ENCODE measurements at regions not wholly inside any gene's neighbourhood (a gene's known extent, or its start where the extent isn't known, plus 50 kb on each side); places are given as distances from the start of the nearest gene placed in this dataset.

DNA sequence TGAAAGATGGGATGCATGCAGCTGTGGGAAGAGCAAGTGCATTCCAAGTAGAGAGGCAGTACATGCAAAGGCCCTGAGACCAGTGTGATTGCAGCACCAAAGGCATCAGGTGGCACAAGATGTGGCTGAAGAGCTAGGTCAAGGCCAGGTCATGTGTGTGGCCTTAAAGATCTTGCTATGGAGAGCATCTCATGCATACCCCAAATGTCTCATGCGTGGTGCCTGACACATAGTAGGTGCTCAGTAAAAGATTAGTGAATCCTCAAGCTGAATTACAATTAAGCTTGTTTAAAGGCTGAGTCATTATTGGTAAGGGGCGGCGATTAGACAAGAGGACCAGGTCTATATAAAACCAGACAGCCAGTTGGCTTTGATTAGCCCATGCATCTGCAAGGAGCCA lies 336.6 kb downstream of the FGFR2 start:
- TF ChIP-seq, protein P1, sequence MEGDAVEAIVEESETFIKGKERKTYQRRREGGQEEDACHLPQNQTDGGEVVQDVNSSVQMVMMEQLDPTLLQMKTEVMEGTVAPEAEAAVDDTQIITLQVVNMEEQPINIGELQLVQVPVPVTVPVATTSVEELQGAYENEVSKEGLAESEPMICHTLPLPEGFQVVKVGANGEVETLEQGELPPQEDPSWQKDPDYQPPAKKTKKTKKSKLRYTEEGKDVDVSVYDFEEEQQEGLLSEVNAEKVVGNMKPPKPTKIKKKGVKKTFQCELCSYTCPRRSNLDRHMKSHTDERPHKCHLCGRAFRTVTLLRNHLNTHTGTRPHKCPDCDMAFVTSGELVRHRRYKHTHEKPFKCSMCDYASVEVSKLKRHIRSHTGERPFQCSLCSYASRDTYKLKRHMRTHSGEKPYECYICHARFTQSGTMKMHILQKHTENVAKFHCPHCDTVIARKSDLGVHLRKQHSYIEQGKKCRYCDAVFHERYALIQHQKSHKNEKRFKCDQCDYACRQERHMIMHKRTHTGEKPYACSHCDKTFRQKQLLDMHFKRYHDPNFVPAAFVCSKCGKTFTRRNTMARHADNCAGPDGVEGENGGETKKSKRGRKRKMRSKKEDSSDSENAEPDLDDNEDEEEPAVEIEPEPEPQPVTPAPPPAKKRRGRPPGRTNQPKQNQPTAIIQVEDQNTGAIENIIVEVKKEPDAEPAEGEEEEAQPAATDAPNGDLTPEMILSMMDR (conservative IDR thresholded peaks at IDR 0.05 in 1 of 2, IDR thresholded peaks at IDR 0.05 in 1 of 2; ENCODE audit: extremely low read depth in 1 of 2, insufficient read depth in 1 of 2, low read depth in 1 of 2, low read length in 2 of 2): no peak
- TF ChIP-seq EZH2 (IDR thresholded peaks at IDR 0.05; ENCODE audit: borderline replicate concordance, low read length): no peak

Data from mammary epithelial cell (primary cell).